Activated naive CD4-positive, alpha-beta T cell treated with Interleukin-2 at 50 U/mL for 16 hours (primary cell): ENCODE measurements at regions not wholly inside any gene's neighbourhood (a gene's known extent, or its start where the extent isn't known, plus 50 kb on each side); places are given as distances from the start of the nearest gene placed in this dataset.
A peak's percentile ranks its signal among the peaks of the same experiment; 100 is the strongest.

Source experiments
- DNase-seq: peaks from one replicate; pipeline ENCODE4 v3.0.0-alpha.2; 2020

- DNase-seq, result no peak
Observed at GRCh38 chrX:45765767-45766166, 565.1 kb upstream of the DIPK2B start.

- no peak for DNase-seq
Observed at GRCh38 chrX:45765281-45765680, 564.6 kb upstream of the DIPK2B start.

GRCh38 chrX:45762699-45763647 lies 562.3 kb upstream of the DIPK2B start:
- DNase-seq, result no peak

- DNase-seq, result no peak
Observed at GRCh38 chrX:45761920-45762319, 561.2 kb upstream of the DIPK2B start.

- DNase-seq, result no peak
Observed at GRCh38 chrX:45760187-45760742, 559.6 kb upstream of the DIPK2B start.

GRCh38 chrX:45758738-45759397 lies 558.2 kb upstream of the DIPK2B start:
- peak; percentile 42 for DNase-seq

GRCh38 chrX:45758319-45758718 lies 557.6 kb upstream of the DIPK2B start:
- peak; percentile 53 for DNase-seq

GRCh38 chrX:45757272-45757671 lies 556.6 kb upstream of the DIPK2B start:
- no peak for DNase-seq

- no peak for DNase-seq
Observed at GRCh38 chrX:45756557-45756956, 555.9 kb upstream of the DIPK2B start.

GRCh38 chrX:45755703-45756102 lies 555.0 kb upstream of the DIPK2B start:
- DNase-seq, result no peak

- no peak for DNase-seq
Observed at GRCh38 chrX:45751156-45751555, 550.5 kb upstream of the DIPK2B start.

- no peak for DNase-seq
Observed at GRCh38 chrX:45750639-45751038, 550.0 kb upstream of the DIPK2B start.

GRCh38 chrX:45749375-45749774 lies 548.7 kb upstream of the DIPK2B start:
- DNase-seq, result no peak

GRCh38 chrX:45748369-45748774 lies 547.7 kb upstream of the DIPK2B start:
- no peak for DNase-seq

- DNase-seq, result no peak
Observed at GRCh38 chrX:45747905-45748304, 547.2 kb upstream of the DIPK2B start.

- DNase-seq, result no peak
Observed at GRCh38 chrX:45745479-45745878, 544.8 kb upstream of the DIPK2B start.

- DNase-seq, result no peak
Observed at GRCh38 chrX:45743906-45744625, 543.4 kb upstream of the DIPK2B start.

- DNase-seq, result no peak
Observed at GRCh38 chrX:45743081-45743533, 542.4 kb upstream of the DIPK2B start.

GRCh38 chrX:45740291-45740690 lies 539.6 kb upstream of the DIPK2B start:
- no peak for DNase-seq

GRCh38 chrX:45735571-45735970 lies 534.9 kb upstream of the DIPK2B start:
- no peak for DNase-seq

- DNase-seq, result no peak
Observed at GRCh38 chrX:45731448-45731847, 530.8 kb upstream of the DIPK2B start.

GRCh38 chrX:45727761-45728160 lies 527.1 kb upstream of the DIPK2B start:
- no peak for DNase-seq

- no peak for DNase-seq
Observed at GRCh38 chrX:45722471-45722870, 521.8 kb upstream of the DIPK2B start.
